IPS DF 4.7 (cell line): ENCODE measurements at regions not wholly inside any gene's neighbourhood (a gene's known extent, or its start where the extent isn't known, plus 50 kb on each side); places are given as distances from the start of the nearest gene placed in this dataset.

Experiments
- DNase-seq: peaks from one replicate; pipeline ENCODE4 v3.0.0-alpha.2; 2013; ENCODE audit warnings: low spot score; ENCODE audit errors: extremely low read depth

- no peak for DNase-seq
These were observed 132.1 kb downstream of the ETS2 start for GRCh38 chr21:38937844-38938243.

- DNase-seq, result no peak
These were observed 131.6 kb downstream of the ETS2 start for GRCh38 chr21:38937286-38937790.

GRCh38 chr21:38936240-38936639, 130.5 kb downstream of the ETS2 start:
- DNase-seq, result no peak

- DNase-seq, result no peak
These were observed 128.0 kb downstream of the ETS2 start for GRCh38 chr21:38933731-38934130.

- no peak for DNase-seq
These were observed 125.6 kb downstream of the ETS2 start for GRCh38 chr21:38931291-38931690.

- DNase-seq, result no peak
These were observed 125.1 kb downstream of the ETS2 start for GRCh38 chr21:38930853-38931252.

GRCh38 chr21:38930066-38930465, 124.3 kb downstream of the ETS2 start:
- DNase-seq, result no peak

- DNase-seq, result no peak
These were observed 123.9 kb downstream of the ETS2 start for GRCh38 chr21:38929652-38930051.

GRCh38 chr21:38929142-38929541, 123.4 kb downstream of the ETS2 start:
- no peak for DNase-seq

GRCh38 chr21:38927776-38928175, 122.0 kb downstream of the ETS2 start:
- no peak for DNase-seq

- no peak for DNase-seq
These were observed 120.2 kb downstream of the ETS2 start for GRCh38 chr21:38925923-38926322.

GRCh38 chr21:38925478-38925877, 119.7 kb downstream of the ETS2 start:
- no peak for DNase-seq

GRCh38 chr21:38924954-38925353, 119.2 kb downstream of the ETS2 start:
- no peak for DNase-seq

- no peak for DNase-seq
These were observed 117.7 kb downstream of the ETS2 start for GRCh38 chr21:38923429-38923828.

GRCh38 chr21:38922474-38923235, 116.9 kb downstream of the ETS2 start:
- no peak for DNase-seq

- no peak for DNase-seq
These were observed 116.0 kb downstream of the ETS2 start for GRCh38 chr21:38921511-38922251.

- no peak for DNase-seq
These were observed 115.1 kb downstream of the ETS2 start for GRCh38 chr21:38920631-38921398.

GRCh38 chr21:38918607-38919346, 113.0 kb downstream of the ETS2 start:
- no peak for DNase-seq

GRCh38 chr21:38917043-38917774, 111.5 kb downstream of the ETS2 start:
- DNase-seq, result no peak

- no peak for DNase-seq
These were observed 110.7 kb downstream of the ETS2 start for GRCh38 chr21:38916214-38916964.
